HEK293 (cell line): ENCODE measurements at regions not wholly inside any gene's neighbourhood (a gene's known extent, or its start where the extent isn't known, plus 50 kb on each side); places are given as distances from the start of the nearest gene placed in this dataset.
A peak's percentile ranks its signal among the peaks of the same experiment; 100 is the strongest.
"Not testable (repeated sequence)": the region's sequence is repeated elsewhere in the genome, so short reads cannot be mapped to it uniquely, and the experiment has no call there.

Experiments
- CTCF ChIA-PET: fragments of 350-600 bp; formaldehyde crosslinking; extraction: SDS; loops from one replicate; lab custom pipeline; 2021; ENCODE audit warnings: antibody characterized with exemption; lab: Yijun Ruan, JAX
- POLR2A ChIA-PET: fragments of 300-600 bp; formaldehyde crosslinking; extraction: SDS; loops from one replicate; lab custom pipeline; 2020; ENCODE audit warnings: antibody characterized with exemption, inconsistent platforms; lab: Yijun Ruan, JAX
- H3K27ac ChIP-seq: fragments of 200-500 bp; sonication (Bioruptor generic); 2 replicates; pipeline ENCODE4 v1.5.1; 2014; ENCODE audit warnings: low read depth, low read length, control low read depth, inconsistent platforms; ENCODE audit errors: extremely low read depth
- H3K36me3 ChIP-seq, 2 experiments: fragments of 200-500 bp in 1 of 2; sonication (Bioruptor generic) in 1 of 2; 1 replicate in 1 of 2; 2 replicates in 1 of 2; pipeline ENCODE4 v1.5.1; 2014 to 2017; ENCODE audit warnings: inconsistent platforms in 2 of 2, low read length in 2 of 2; ENCODE audit not compliant: control insufficient read depth in 2 of 2, insufficient read depth in 1 of 2
- H3K4me1 ChIP-seq: fragments of 200-500 bp; sonication (Bioruptor generic); 2 replicates; pipeline ENCODE4 v1.5.1; 2014; ENCODE audit warnings: mild to moderate bottlenecking, low read length, inconsistent platforms; ENCODE audit not compliant: control insufficient read depth, insufficient read depth
- H3K4me3 ChIP-seq: 2 replicates; pipeline ENCODE4 v1.5.1; 2011; ENCODE audit warnings: low read depth, mild to moderate bottlenecking, control low read depth, low read length, moderate library complexity
- H3K9me3 ChIP-seq: fragments of 200-500 bp; sonication (Bioruptor generic); 2 replicates; pipeline ENCODE4 v1.5.1; 2014; ENCODE audit warnings: low read depth, low read length, inconsistent platforms; ENCODE audit not compliant: control insufficient read depth, insufficient read depth
- AEBP2 ChIP-seq: fragments of 450-650 bp; formaldehyde crosslinking; IDR thresholded peaks from 2 replicates; pipeline ENCODE4 v1.5.1; 2016; ENCODE audit warnings: missing biosample characterization, missing genetic modification characterization, borderline replicate concordance
- REST ChIP-seq: fragments of 450-650 bp; formaldehyde crosslinking; IDR thresholded peaks from 2 replicates; pipeline ENCODE4 v1.5.1; 2016; ENCODE audit warnings: missing biosample characterization, missing genetic modification characterization
- ZBTB8A ChIP-seq: fragments of 450-650 bp; formaldehyde crosslinking; IDR thresholded peaks from 2 replicates; pipeline ENCODE4 v1.5.1; 2016; ENCODE audit warnings: missing biosample characterization, missing genetic modification characterization
- ZFP3 ChIP-seq: fragments of 450-650 bp; formaldehyde crosslinking; IDR thresholded peaks from 2 replicates; pipeline ENCODE4 v1.5.1; 2016; ENCODE audit warnings: low read depth, missing biosample characterization, missing genetic modification characterization
- ZFP37 ChIP-seq: fragments of 450-650 bp; formaldehyde crosslinking; IDR thresholded peaks from 2 replicates; pipeline ENCODE4 v1.5.1; 2016; ENCODE audit warnings: missing biosample characterization, missing genetic modification characterization
- ZNF138 ChIP-seq: fragments of 450-650 bp; formaldehyde crosslinking; IDR thresholded peaks from 2 replicates; pipeline ENCODE4 v1.5.1; 2016; ENCODE audit warnings: missing biosample characterization, missing genetic modification characterization, borderline replicate concordance
- ZNF140 ChIP-seq: fragments of 450-650 bp; formaldehyde crosslinking; IDR thresholded peaks from 2 replicates; pipeline ENCODE4 v1.5.1; 2016; ENCODE audit warnings: missing biosample characterization, missing genetic modification characterization
- ZNF202 ChIP-seq: fragments of 450-650 bp; formaldehyde crosslinking; IDR thresholded peaks from 2 replicates; pipeline ENCODE4 v1.5.1; 2016; ENCODE audit warnings: missing biosample characterization, missing genetic modification characterization, borderline replicate concordance
- ZNF266 ChIP-seq: fragments of 450-650 bp; formaldehyde crosslinking; IDR thresholded peaks from 2 replicates; pipeline ENCODE4 v1.5.1; 2016; ENCODE audit warnings: missing biosample characterization, missing genetic modification characterization, low read depth
- ZNF341 ChIP-seq: fragments of 450-650 bp; formaldehyde crosslinking; IDR thresholded peaks from 2 replicates; pipeline ENCODE4; 2016; ENCODE audit warnings: low read depth, missing biosample characterization, missing genetic modification characterization
- ZNF354C ChIP-seq: fragments of 450-650 bp; formaldehyde crosslinking; IDR thresholded peaks from 2 replicates; pipeline ENCODE4 v1.5.1; 2016; ENCODE audit warnings: missing biosample characterization, missing genetic modification characterization, low read depth, borderline replicate concordance
- ZNF394 ChIP-seq: fragments of 450-650 bp; formaldehyde crosslinking; IDR thresholded peaks from 2 replicates; pipeline ENCODE4 v1.5.1; 2016; ENCODE audit warnings: missing biosample characterization, missing genetic modification characterization, mild to moderate bottlenecking, moderate library complexity, borderline replicate concordance
- ZNF426 ChIP-seq: fragments of 450-650 bp; formaldehyde crosslinking; IDR thresholded peaks from 2 replicates; pipeline ENCODE4 v1.5.1; 2017; ENCODE audit warnings: missing biosample characterization, missing genetic modification characterization, mild to moderate bottlenecking, inconsistent platforms, moderate library complexity
- ZNF433 ChIP-seq: fragments of 450-650 bp; formaldehyde crosslinking; IDR thresholded peaks from 2 replicates; pipeline ENCODE4 v1.5.1; 2016; ENCODE audit warnings: missing biosample characterization, missing genetic modification characterization, low read depth
- ZNF501 ChIP-seq: fragments of 450-650 bp; formaldehyde crosslinking; IDR thresholded peaks from 2 replicates; pipeline ENCODE4 v1.5.1; 2016; ENCODE audit warnings: missing biosample characterization, missing genetic modification characterization
- ZNF510 ChIP-seq: fragments of 450-650 bp; formaldehyde crosslinking; IDR thresholded peaks from 2 replicates; pipeline ENCODE4 v1.5.1; 2018; ENCODE audit warnings: mild to moderate bottlenecking, missing genetic modification characterization, missing biosample characterization; ENCODE audit not compliant: insufficient replicate concordance
- ZNF529 ChIP-seq: fragments of 450-650 bp; formaldehyde crosslinking; IDR thresholded peaks from 2 replicates; pipeline ENCODE4 v1.5.1; 2017; ENCODE audit warnings: missing genetic modification characterization, missing biosample characterization; ENCODE audit not compliant: insufficient replicate concordance
- ZNF555 ChIP-seq: fragments of 450-650 bp; formaldehyde crosslinking; conservative IDR thresholded peaks from 2 replicates; pipeline ENCODE4 v1.5.1; 2017; ENCODE audit warnings: missing biosample characterization, mild to moderate bottlenecking, missing genetic modification characterization, inconsistent platforms
- ZNF558 ChIP-seq: fragments of 450-650 bp; formaldehyde crosslinking; IDR thresholded peaks from 2 replicates; pipeline ENCODE4 v1.5.1; 2016; ENCODE audit warnings: missing biosample characterization, missing genetic modification characterization
- ZNF560 ChIP-seq: fragments of 450-650 bp; formaldehyde crosslinking; IDR thresholded peaks from 2 replicates; pipeline ENCODE4 v1.5.1; 2017; ENCODE audit warnings: missing biosample characterization, missing genetic modification characterization, borderline replicate concordance
- ZNF623 ChIP-seq: fragments of 450-650 bp; formaldehyde crosslinking; IDR thresholded peaks from 2 replicates; pipeline ENCODE4 v1.5.1; 2016; ENCODE audit warnings: missing biosample characterization, missing genetic modification characterization
- ZNF629 ChIP-seq: fragments of 450-650 bp; formaldehyde crosslinking; IDR thresholded peaks from 2 replicates; pipeline ENCODE4 v1.5.1; 2017; ENCODE audit warnings: missing biosample characterization, missing genetic modification characterization
- ZNF654 ChIP-seq: fragments of 450-650 bp; formaldehyde crosslinking; IDR thresholded peaks from 2 replicates; pipeline ENCODE4 v1.5.1; 2016; ENCODE audit warnings: low read depth, missing biosample characterization, missing genetic modification characterization
- ZNF664 ChIP-seq: fragments of 450-650 bp; formaldehyde crosslinking; IDR thresholded peaks from 2 replicates; pipeline ENCODE4 v1.5.1; 2016; ENCODE audit warnings: missing biosample characterization, missing genetic modification characterization
- ZNF791 ChIP-seq: fragments of 450-650 bp; formaldehyde crosslinking; IDR thresholded peaks from 2 replicates; pipeline ENCODE4 v1.5.1; 2016; ENCODE audit warnings: missing biosample characterization, missing genetic modification characterization
- ZXDB ChIP-seq: fragments of 450-650 bp; formaldehyde crosslinking; IDR thresholded peaks from 2 replicates; pipeline ENCODE4 v1.5.1; 2016; ENCODE audit warnings: missing biosample characterization, missing genetic modification characterization
- TF ChIP-seq, protein P1 (sequence below): fragments of 450-650 bp; formaldehyde crosslinking; conservative IDR thresholded peaks from 2 replicates; pipeline ENCODE4 v1.5.1; 2016; ENCODE audit warnings: low read depth, missing biosample characterization, missing genetic modification characterization

- H3K27ac ChIP-seq, H3K4me1 ChIP-seq, H3K36me3 ChIP-seq, POLR2A ChIA-PET, H3K4me3 ChIP-seq, H3K9me3 ChIP-seq: not testable (repeated sequence)
- CTCF ChIA-PET: interaction anchor here (0.7 kb wide), 1 partner anchor 53 kb away, joined by 4 read pairs; no protein-coding TSS in a partner anchor
- peak; percentile 67; the same call in 1 of the 2 replicates for TF ChIP-seq ZNF664
- TF ChIP-seq ZNF501 (tag by site-specific recombination): 0 out of 2 replicates have a peak, but pooled peaks have one; percentile 23
- peak; percentile 47; the same call in 1 of the 2 replicates for TF ChIP-seq ZNF433
- peak; percentile 17; the same call in 1 of the 2 replicates for TF ChIP-seq ZNF341 (tag by site-specific recombination)
- peak; percentile 90 for TF ChIP-seq ZNF426
- TF ChIP-seq ZNF623: peak; percentile 74
- TF ChIP-seq ZNF510: peak; percentile 74
- TF ChIP-seq ZNF560 (tag by site-specific recombination): peak; percentile 77
- TF ChIP-seq ZNF558: peak; percentile 52; the same call in 1 of the 2 replicates
- 0 out of 2 replicates have a peak, but pooled peaks have one; percentile 28 for TF ChIP-seq ZNF138 (tag by site-specific recombination)
- peak; percentile 63; the same call in 1 of the 2 replicates for TF ChIP-seq ZFP37 (tag by site-specific recombination)
- 0 out of 2 replicates have a peak, but pooled peaks have one; percentile 58 for TF ChIP-seq ZNF354C (tag by site-specific recombination)
- peak; percentile 76 for TF ChIP-seq REST (tag by site-specific recombination)
- TF ChIP-seq ZNF555: peak; percentile 92
- TF ChIP-seq ZNF266: peak; percentile 72; the same call in 1 of the 2 replicates
- peak; percentile 58; the same call in 1 of the 2 replicates for TF ChIP-seq ZXDB (tag by site-specific recombination)
- TF ChIP-seq ZNF202 (tag by site-specific recombination): peak; percentile 88; the same call in 1 of the 2 replicates
- TF ChIP-seq ZNF791 (tag by site-specific recombination): peak; percentile 33; the same call in 1 of the 2 replicates
- 0 out of 2 replicates have a peak, but pooled peaks have one; percentile 24 for TF ChIP-seq ZFP3 (tag by site-specific recombination)
- TF ChIP-seq ZNF394 (tag by site-specific recombination): peak; percentile 92
- peak; percentile 94; the same call in 1 of the 2 replicates for TF ChIP-seq AEBP2 (tag by site-specific recombination)
- TF ChIP-seq ZNF654 (tag by site-specific recombination): peak; percentile 39
- TF ChIP-seq ZNF140: peak; percentile 87
- peak; percentile 70 for TF ChIP-seq ZBTB8A (tag by site-specific recombination)
- TF ChIP-seq ZNF629: peak; percentile 62
- TF ChIP-seq, protein P1, sequence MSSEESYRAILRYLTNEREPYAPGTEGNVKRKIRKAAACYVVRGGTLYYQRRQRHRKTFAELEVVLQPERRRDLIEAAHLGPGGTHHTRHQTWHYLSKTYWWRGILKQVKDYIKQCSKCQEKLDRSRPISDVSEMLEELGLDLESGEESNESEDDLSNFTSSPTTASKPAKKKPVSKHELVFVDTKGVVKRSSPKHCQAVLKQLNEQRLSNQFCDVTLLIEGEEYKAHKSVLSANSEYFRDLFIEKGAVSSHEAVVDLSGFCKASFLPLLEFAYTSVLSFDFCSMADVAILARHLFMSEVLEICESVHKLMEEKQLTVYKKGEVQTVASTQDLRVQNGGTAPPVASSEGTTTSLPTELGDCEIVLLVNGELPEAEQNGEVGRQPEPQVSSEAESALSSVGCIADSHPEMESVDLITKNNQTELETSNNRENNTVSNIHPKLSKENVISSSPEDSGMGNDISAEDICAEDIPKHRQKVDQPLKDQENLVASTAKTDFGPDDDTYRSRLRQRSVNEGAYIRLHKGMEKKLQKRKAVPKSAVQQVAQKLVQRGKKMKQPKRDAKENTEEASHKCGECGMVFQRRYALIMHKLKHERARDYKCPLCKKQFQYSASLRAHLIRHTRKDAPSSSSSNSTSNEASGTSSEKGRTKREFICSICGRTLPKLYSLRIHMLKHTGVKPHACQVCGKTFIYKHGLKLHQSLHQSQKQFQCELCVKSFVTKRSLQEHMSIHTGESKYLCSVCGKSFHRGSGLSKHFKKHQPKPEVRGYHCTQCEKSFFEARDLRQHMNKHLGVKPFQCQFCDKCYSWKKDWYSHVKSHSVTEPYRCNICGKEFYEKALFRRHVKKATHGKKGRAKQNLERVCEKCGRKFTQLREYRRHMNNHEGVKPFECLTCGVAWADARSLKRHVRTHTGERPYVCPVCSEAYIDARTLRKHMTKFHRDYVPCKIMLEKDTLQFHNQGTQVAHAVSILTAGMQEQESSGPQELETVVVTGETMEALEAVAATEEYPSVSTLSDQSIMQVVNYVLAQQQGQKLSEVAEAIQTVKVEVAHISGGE (tag by site-specific recombination): peak; percentile 85
- TF ChIP-seq ZNF529: peak; percentile 38
Observed at GRCh38 chr14:53242898-53243297, 89.8 kb upstream of the DDHD1 start.
